NOMO-1 treated with DMSO at 0.1 percent for 48 hours (cell line): ENCODE measurements at regions not wholly inside any gene's neighbourhood (a gene's known extent, or its start where the extent isn't known, plus 50 kb on each side); places are given as distances from the start of the nearest gene placed in this dataset.
"Not testable (repeated sequence)": the region's sequence is repeated elsewhere in the genome, so short reads cannot be mapped to it uniquely, and the experiment has no call there.

ENCODE experiments used
- DNase-seq: peaks from one replicate; lab custom pipeline; 2025; ENCODE audit not compliant: unreplicated experiment; lab: John Stamatoyannopoulos, UW

GRCh38 chr3:34570916-34571705 lies 772.7 kb downstream of the PDCD6IP start:
- DNase-seq: no peak

- no peak for DNase-seq
Measured at GRCh38 chr3:34571714-34572113, 773.3 kb downstream of the PDCD6IP start.

- DNase-seq: no peak
Measured at GRCh38 chr3:34575776-34576175, 777.3 kb downstream of the PDCD6IP start.

GRCh38 chr3:34582055-34582454 lies 783.6 kb downstream of the PDCD6IP start:
- no peak for DNase-seq

GRCh38 chr3:34583451-34583850 lies 785.0 kb downstream of the PDCD6IP start:
- no peak for DNase-seq

GRCh38 chr3:34584971-34585370 lies 786.5 kb downstream of the PDCD6IP start:
- no peak for DNase-seq

GRCh38 chr3:34599595-34599994 lies 801.2 kb downstream of the PDCD6IP start:
- DNase-seq: no peak

- no peak for DNase-seq
Measured at GRCh38 chr3:34619990-34620389, 821.6 kb downstream of the PDCD6IP start.

GRCh38 chr3:34626699-34627098 lies 828.3 kb downstream of the PDCD6IP start:
- DNase-seq: no peak

GRCh38 chr3:34634939-34635338 lies 836.5 kb downstream of the PDCD6IP start:
- no peak for DNase-seq

- DNase-seq: no peak
Measured at GRCh38 chr3:34635352-34635850, 837.0 kb downstream of the PDCD6IP start.

GRCh38 chr3:34646911-34647460 lies 848.6 kb downstream of the PDCD6IP start:
- DNase-seq: no peak

GRCh38 chr3:34650131-34650530 lies 851.7 kb downstream of the PDCD6IP start:
- DNase-seq: peak; percentile 2

GRCh38 chr3:34668915-34669314 lies 870.5 kb downstream of the PDCD6IP start:
- no peak for DNase-seq

- no peak for DNase-seq
Measured at GRCh38 chr3:34669490-34669889, 871.1 kb downstream of the PDCD6IP start.

- no peak for DNase-seq
Measured at GRCh38 chr3:34675383-34676120, 877.1 kb downstream of the PDCD6IP start.

GRCh38 chr3:34676436-34676835 lies 878.0 kb downstream of the PDCD6IP start:
- DNase-seq: no peak

- DNase-seq: no peak
Measured at GRCh38 chr3:34678575-34678974, 880.1 kb downstream of the PDCD6IP start.

GRCh38 chr3:34679055-34679454 lies 880.6 kb downstream of the PDCD6IP start:
- DNase-seq: not testable (repeated sequence)

GRCh38 chr3:34683851-34684250 lies 885.4 kb downstream of the PDCD6IP start:
- DNase-seq: peak; percentile 16

GRCh38 chr3:34686541-34686940 lies 888.1 kb downstream of the PDCD6IP start:
- DNase-seq: no peak

- DNase-seq: no peak
Measured at GRCh38 chr3:34687671-34688070, 889.2 kb downstream of the PDCD6IP start.
